VCaP (cell line): ENCODE measurements at regions not wholly inside any gene's neighbourhood (a gene's known extent, or its start where the extent isn't known, plus 50 kb on each side); places are given as distances from the start of the nearest gene placed in this dataset.

Experiments used
- H3K27ac ChIP-seq: fragments of 450-650 bp; 2 replicates; pipeline ENCODE4 v1.5.1; 2017
- TF ChIP-seq, protein P1 (sequence below): fragments of 450-650 bp; conservative IDR thresholded peaks from 2 replicates; pipeline ENCODE4 v1.5.1; 2017; ENCODE audit warnings: mild to moderate bottlenecking, moderate library complexity

DNA sequence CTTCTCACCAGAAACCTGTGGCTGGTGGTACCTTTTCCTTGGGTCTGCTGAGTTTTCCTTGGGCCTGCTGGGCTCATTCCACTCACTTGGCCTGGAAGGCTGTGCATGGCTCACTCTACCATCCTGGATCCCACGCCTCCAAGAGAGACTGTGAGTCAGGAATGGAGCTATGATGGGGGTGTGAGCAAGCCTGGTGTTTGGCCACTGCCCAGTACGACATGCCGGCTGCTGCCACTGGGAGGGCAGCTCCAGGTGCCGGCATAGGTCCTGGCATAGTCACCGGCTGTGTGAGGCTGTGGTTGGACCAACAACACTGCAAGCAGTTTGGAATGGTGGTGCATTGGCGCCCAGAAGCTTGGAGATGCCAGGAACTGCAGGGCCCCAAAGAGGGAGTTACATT is 721.7 kb downstream of the PCDH18 start:
- TF ChIP-seq, protein P1, sequence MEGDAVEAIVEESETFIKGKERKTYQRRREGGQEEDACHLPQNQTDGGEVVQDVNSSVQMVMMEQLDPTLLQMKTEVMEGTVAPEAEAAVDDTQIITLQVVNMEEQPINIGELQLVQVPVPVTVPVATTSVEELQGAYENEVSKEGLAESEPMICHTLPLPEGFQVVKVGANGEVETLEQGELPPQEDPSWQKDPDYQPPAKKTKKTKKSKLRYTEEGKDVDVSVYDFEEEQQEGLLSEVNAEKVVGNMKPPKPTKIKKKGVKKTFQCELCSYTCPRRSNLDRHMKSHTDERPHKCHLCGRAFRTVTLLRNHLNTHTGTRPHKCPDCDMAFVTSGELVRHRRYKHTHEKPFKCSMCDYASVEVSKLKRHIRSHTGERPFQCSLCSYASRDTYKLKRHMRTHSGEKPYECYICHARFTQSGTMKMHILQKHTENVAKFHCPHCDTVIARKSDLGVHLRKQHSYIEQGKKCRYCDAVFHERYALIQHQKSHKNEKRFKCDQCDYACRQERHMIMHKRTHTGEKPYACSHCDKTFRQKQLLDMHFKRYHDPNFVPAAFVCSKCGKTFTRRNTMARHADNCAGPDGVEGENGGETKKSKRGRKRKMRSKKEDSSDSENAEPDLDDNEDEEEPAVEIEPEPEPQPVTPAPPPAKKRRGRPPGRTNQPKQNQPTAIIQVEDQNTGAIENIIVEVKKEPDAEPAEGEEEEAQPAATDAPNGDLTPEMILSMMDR: no peak
- no peak overlapping the region for H3K27ac ChIP-seq

DNA sequence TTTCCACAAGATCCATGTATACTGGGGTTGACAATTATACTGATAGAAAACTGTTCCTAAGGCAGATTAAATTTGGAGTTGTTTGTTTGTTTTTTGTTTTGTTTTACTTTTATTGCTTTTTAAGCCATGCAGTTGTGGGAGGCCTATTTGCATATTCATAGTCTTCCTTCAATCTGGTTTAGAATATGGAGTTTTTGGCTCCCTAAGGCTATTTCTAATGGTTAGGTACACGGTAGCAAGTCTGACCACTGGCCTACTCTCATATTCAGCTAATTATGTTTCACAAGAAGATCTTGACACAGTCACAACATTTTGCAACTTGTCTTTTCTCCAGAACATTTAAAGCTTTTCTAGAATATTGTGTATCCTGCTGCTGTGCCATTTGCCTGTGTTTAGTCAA is 725.5 kb downstream of the PCDH18 start:
- no peak overlapping the region for H3K27ac ChIP-seq

DNA sequence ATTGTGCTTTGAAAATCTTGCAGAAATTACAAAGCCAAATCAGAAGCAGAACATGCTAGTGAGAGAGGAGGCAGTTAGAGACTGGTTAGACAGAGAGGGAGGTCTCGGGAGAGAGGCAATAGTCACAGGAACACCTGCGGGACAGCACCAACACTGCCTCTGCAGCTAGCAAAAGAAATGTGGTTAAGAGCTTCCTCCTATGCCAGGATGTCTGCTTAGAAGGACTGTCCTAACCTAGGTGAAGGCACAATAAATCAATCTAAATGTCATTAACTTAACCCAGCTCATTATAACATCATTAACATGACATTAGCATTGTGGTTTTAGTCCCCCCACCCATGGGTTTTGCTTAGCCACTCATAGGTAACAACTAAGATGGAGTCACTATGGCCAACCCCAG is 726.7 kb downstream of the PCDH18 start:
- no peak overlapping the region for H3K27ac ChIP-seq
- TF ChIP-seq, protein P1: no peak

More for the DNA sequence above, 725.5 kb downstream of the PCDH18 start:
- TF ChIP-seq, protein P1: no peak

DNA sequence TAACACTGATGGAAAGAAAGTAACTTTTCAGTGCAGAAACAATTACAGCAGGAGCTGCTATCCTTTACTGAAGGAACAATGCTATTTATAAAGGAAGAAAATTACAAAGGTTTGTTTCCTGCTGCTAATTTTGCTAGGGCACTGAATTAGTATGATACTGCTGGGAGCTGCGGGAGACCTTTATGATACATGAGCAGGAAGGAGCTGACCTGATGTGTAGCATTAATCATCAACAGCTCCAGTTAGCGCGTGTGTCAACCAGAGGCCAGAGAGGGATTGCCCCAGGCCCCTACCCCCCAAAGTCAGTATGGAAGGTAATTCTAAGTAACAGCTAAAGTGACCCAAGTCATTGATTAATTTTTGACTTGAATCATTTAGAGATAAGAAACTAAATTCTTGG is 728.9 kb downstream of the PCDH18 start:
- TF ChIP-seq, protein P1: no peak
- no peak overlapping the region for H3K27ac ChIP-seq

DNA sequence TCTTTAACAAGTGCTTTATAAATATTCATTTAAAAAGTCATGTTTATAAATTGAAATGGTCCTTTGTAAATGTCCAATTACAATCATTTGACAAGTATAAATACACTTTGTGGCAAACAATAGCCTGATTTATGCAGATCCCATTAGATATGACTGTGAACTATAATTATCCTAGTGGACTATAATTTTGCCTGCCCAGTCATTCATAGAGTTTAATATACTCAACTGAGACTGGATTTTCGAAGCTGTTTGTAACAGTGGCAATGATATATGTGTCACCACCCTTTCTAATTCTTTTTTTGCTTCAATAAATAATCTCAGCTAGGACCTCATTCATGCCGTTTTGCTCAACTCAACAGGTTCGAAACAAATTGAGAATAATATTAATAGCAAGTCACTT is 732.0 kb downstream of the PCDH18 start:
- no peak overlapping the region for H3K27ac ChIP-seq
- TF ChIP-seq, protein P1: no peak

DNA sequence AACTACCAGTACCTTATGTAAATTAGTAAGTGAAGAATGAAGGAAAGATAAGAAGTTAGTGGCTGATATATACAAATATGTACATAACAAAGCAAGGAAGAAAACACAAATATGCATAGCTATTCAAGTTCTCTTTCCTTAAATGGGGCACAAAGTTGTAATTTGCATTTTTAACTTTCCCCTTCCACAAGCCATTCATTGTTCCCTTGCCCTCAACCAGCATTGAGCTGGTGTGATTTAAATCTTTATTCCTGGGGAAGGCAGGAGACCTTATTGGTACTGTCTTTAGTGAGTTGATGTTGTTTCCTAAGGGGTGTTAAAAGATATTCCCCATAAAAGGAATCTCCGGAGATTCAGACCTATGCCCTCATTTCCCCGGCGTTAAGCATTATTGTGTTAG is 735.3 kb downstream of the PCDH18 start:
- H3K27ac ChIP-seq: no peak overlapping the region
- TF ChIP-seq, protein P1: no peak

DNA sequence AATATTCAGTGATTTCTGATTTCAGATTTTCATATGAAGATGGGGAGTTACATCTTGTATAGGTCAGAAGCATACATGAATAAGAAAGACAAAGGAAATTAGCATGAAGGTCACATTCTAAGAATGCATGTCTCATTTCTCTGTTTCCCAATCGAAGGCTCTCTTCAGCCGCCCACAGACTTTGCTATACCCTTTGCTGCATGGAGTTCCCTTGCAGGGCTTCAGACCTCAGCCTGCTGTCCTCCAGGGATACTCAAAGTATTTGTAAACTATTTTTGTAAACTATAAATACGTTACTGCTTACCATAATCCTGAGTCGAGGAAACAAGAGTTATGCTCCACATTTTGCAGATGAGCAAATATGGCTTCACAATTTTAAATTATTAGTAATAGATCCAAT is 738.4 kb downstream of the PCDH18 start:
- no peak overlapping the region for H3K27ac ChIP-seq
- TF ChIP-seq, protein P1: no peak

DNA sequence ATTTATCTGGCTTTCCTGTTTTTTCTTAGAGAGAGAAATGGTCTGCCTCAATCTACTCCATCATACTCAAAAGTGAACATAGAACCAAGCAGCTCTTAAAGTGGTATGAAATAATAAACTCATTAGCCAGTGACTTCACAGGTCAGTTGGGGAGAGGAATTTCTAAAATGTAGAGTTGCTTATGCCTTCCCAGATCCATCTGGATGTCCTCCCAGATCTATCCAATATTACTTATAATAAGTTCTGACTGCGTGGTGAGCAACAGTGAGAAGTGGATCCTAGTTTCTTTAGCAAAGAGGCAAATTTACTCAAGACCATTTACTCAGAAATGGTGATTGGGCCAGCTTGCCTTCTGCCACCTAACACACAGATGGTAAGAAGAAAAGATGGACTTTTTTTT is 748.0 kb downstream of the PCDH18 start:
- TF ChIP-seq, protein P1: no peak
- H3K27ac ChIP-seq: no peak overlapping the region
